ENCODE measurements at regions not wholly inside any gene's neighbourhood (a gene's known extent, or its start where the extent isn't known, plus 50 kb on each side); places are given as distances from the start of the nearest gene placed in this dataset.

- TF ChIP-seq POLR2A (IDR thresholded peaks at IDR 0.05; ENCODE audit: low read depth, low read length) (no peak), POLR2AphosphoS5 (IDR thresholded peaks at IDR 0.05; ENCODE audit: low read depth, low read length) (no peak), TAF1 (IDR thresholded peaks at IDR 0.05; ENCODE audit: low read depth, low read length) (no peak)
Measured at GRCh38 chr20:53800883-53801604, 207.4 kb upstream of the ZNF217 start.
